Mesenchymal stem cell (in vitro differentiated cells and primary cell): ENCODE measurements at regions not wholly inside any gene's neighbourhood (a gene's known extent, or its start where the extent isn't known, plus 50 kb on each side); places are given as distances from the start of the nearest gene placed in this dataset.

Experiments used
- DNase-seq: peaks from one replicate; pipeline ENCODE4 v3.0.0-alpha.2; 2013
- H2AFZ ChIP-seq: one replicate; pipeline ENCODE4 v1.6.1; 2013; ENCODE audit warnings: low read depth, mild to moderate bottlenecking, control low read depth, inconsistent platforms, low read length, moderate library complexity
- H2AK5ac ChIP-seq: 2 replicates; pipeline ENCODE4 v1.6.1; 2013; ENCODE audit warnings: low read length, moderate library complexity, mild to moderate bottlenecking, inconsistent platforms; ENCODE audit not compliant: severe bottlenecking
- H2BK120ac ChIP-seq: one replicate; pipeline ENCODE4 v1.6.1; 2013; ENCODE audit warnings: low read depth, mild to moderate bottlenecking, inconsistent platforms, low read length, moderate library complexity
- H2BK12ac ChIP-seq, 2 experiments: one replicate each; pipeline ENCODE4 v1.6.1; 2013; ENCODE audit warnings: inconsistent platforms in 2 of 2, low read length in 2 of 2, mild to moderate bottlenecking in 2 of 2, moderate library complexity in 2 of 2, control low read depth in 1 of 2
- H2BK15ac ChIP-seq: one replicate; pipeline ENCODE4 v1.6.1; 2013; ENCODE audit warnings: mild to moderate bottlenecking, low read depth, inconsistent platforms; ENCODE audit not compliant: poor library complexity, severe bottlenecking
- H2BK5ac ChIP-seq: 2 replicates; pipeline ENCODE4 v1.6.1; 2013; ENCODE audit warnings: low read depth, mild to moderate bottlenecking, low read length, control low read depth, inconsistent platforms; ENCODE audit not compliant: poor library complexity, severe bottlenecking
- H3K14ac ChIP-seq, 2 experiments: one replicate each; pipeline ENCODE4 v1.6.1; 2013; ENCODE audit warnings: inconsistent platforms in 2 of 2, low read length in 2 of 2, control low read depth in 1 of 2, mild to moderate bottlenecking in 1 of 2, moderate library complexity in 1 of 2
- H3K18ac ChIP-seq, 2 experiments: one replicate each; pipeline ENCODE4 v1.6.1; 2013; ENCODE audit warnings: inconsistent platforms in 2 of 2, low read length in 2 of 2, control low read depth in 1 of 2, low read depth in 1 of 2, mild to moderate bottlenecking in 1 of 2
- H3K23ac ChIP-seq, 2 experiments: one replicate each; pipeline ENCODE4 v1.6.1; 2013; ENCODE audit warnings: inconsistent platforms in 2 of 2, low read length in 2 of 2, mild to moderate bottlenecking in 2 of 2, moderate library complexity in 2 of 2, control low read depth in 1 of 2
- H3K27ac ChIP-seq: 2 replicates; pipeline ENCODE4 v1.5.1; 2013; ENCODE audit warnings: mild to moderate bottlenecking, moderate library complexity, low read length, control low read depth, inconsistent platforms; ENCODE audit not compliant: poor library complexity, severe bottlenecking
- H3K27me3 ChIP-seq, 2 experiments: 2 replicates each; pipeline versions ENCODE4 v1.6.1 to v1.7.0; 2013; ENCODE audit warnings: low read length in 2 of 2, mild to moderate bottlenecking in 2 of 2, moderate library complexity in 2 of 2, control low read depth in 1 of 2, inconsistent platforms in 1 of 2; ENCODE audit not compliant: control insufficient read depth in 1 of 2, insufficient read depth in 1 of 2
- H3K36me3 ChIP-seq, 2 experiments: 2 replicates each; pipeline versions ENCODE4 v1.6.1 to v1.7.0; 2013; ENCODE audit warnings: low read length in 2 of 2, control low read depth in 1 of 2, inconsistent platforms in 1 of 2, low read depth in 1 of 2, mild to moderate bottlenecking in 1 of 2; ENCODE audit not compliant: insufficient read depth in 2 of 2, control insufficient read depth in 1 of 2
- H3K4ac ChIP-seq, 2 experiments: one replicate each; pipeline ENCODE4 v1.6.1; 2013; ENCODE audit warnings: inconsistent platforms in 2 of 2, low read length in 2 of 2, mild to moderate bottlenecking in 2 of 2, moderate library complexity in 2 of 2, control low read depth in 1 of 2, low read depth in 1 of 2
- H3K4me1 ChIP-seq: 2 replicates; pipeline ENCODE4 v1.6.1; 2013; ENCODE audit warnings: low read depth, low read length, control low read depth; ENCODE audit not compliant: control insufficient read depth, insufficient read depth
- H3K4me2 ChIP-seq: 2 replicates; pipeline ENCODE4 v1.6.1; 2013; ENCODE audit warnings: low read length, mild to moderate bottlenecking, inconsistent platforms; ENCODE audit not compliant: poor library complexity, severe bottlenecking
- H3K4me3 ChIP-seq, 2 experiments: 2 replicates each; pipeline versions ENCODE4 v1.5.1 to v1.7.0; 2013; ENCODE audit warnings: low read length in 2 of 2, mild to moderate bottlenecking in 2 of 2, control low read depth in 1 of 2, low read depth in 1 of 2; ENCODE audit not compliant: insufficient read depth in 1 of 2
- H3K79me1 ChIP-seq: replicated peaks from 2 replicates; pipeline ENCODE4 v1.6.1; 2013; ENCODE audit warnings: mild to moderate bottlenecking, control low read depth, low read length, inconsistent platforms; ENCODE audit not compliant: poor library complexity, severe bottlenecking
- H3K9ac ChIP-seq: 2 replicates; pipeline ENCODE4 v1.7.0; 2013; ENCODE audit warnings: mild to moderate bottlenecking, low read length, moderate library complexity
- H3K9me3 ChIP-seq: 2 replicates; pipeline ENCODE4 v1.7.0; 2013; ENCODE audit warnings: mild to moderate bottlenecking, low read length; ENCODE audit not compliant: control insufficient read depth
- H4K8ac ChIP-seq: one replicate; pipeline ENCODE4 v1.6.1; 2013; ENCODE audit warnings: inconsistent platforms, mild to moderate bottlenecking, low read length, moderate library complexity
- H4K91ac ChIP-seq: one replicate; pipeline ENCODE4 v1.6.1; 2013; ENCODE audit warnings: mild to moderate bottlenecking, low read length, inconsistent platforms
- WGBS: methylation state at CpG from one replicate; pipeline ENCODE4 v1.1.7; 2013; ENCODE audit warnings: mixed read lengths; 5-methylcytosine and 5-hydroxymethylcytosine counted together

DNA sequence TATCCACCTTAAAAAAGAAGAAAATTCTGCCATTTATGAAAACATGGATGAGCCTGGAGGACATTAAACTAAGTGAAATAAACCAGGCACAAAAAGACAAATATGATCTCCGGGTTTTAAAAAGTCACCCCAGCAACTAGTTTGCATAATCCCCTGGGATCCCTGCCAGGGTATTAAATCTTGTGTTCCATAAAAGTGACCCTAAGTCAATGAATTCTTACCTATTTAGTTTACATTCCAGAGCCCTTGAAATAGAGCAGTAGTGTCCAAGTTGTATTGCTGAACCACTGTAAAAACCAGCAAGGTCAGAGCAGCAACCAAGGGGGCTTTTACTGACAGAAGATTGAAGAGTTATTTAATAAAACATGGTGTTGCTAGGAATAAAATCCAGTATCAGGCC is 716.8 kb upstream of the BCHE start:
- Histone ChIP-seq H3K4ac (no peak overlapping the region), H2BK12ac (no peak overlapping the region), H2AK5ac (no peak overlapping the region), H3K27ac (no peak overlapping the region), H3K27me3 (no peaks in the 10 kb centered on the region), H3K9ac (no peak overlapping the region), H3K4me3 (no peak overlapping the region), H3K79me1 (no peaks in the 10 kb centered on the region), H3K4me2 (no peak overlapping the region), H3K23ac (no peak overlapping the region), H3K18ac (no peak overlapping the region), H2BK15ac (no peak overlapping the region), H2BK120ac (no peak overlapping the region), H3K14ac (no peak overlapping the region), H4K8ac (no peak overlapping the region), H3K36me3 (no peaks in the 10 kb centered on the region), H3K4me1 (no peaks in the 10 kb centered on the region), H3K9me3 (peaks cover 22% of the 10 kb centered on the region), H4K91ac (no peak overlapping the region), H2AFZ (no peak overlapping the region), H2BK5ac (no peak overlapping the region)
- 69% methylated on average over 1 of the region's 1 CpG for WGBS
- peak; percentile 1 for DNase-seq

DNA sequence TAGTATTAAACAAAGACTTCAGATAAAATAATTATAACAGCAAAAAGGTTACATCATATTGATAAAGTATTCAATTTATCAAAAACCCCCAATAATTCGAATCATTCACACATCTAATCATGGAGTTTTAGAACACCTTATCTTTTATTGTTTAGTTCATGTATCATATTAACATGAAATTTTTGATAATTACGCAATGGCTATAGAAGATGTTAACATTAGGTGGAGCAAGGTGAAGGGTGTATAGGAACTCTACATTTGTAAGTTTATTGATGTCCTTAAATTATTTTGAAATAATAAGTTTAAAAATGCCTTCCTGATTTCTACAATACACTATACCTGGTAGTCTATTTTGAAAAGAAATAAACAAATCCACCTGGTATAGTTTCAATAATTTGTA is 696.5 kb upstream of the BCHE start:
- Histone ChIP-seq H3K4me1 (no peaks in the 10 kb centered on the region), H3K36me3 (no peaks in the 10 kb centered on the region), H2AFZ (no peak overlapping the region), H4K8ac (no peak overlapping the region), H2BK120ac (no peak overlapping the region), H3K27me3 (no peaks in the 10 kb centered on the region), H3K18ac (no peak overlapping the region), H3K9me3 (peaks cover 20% of the 10 kb centered on the region), H3K79me1 (no peaks in the 10 kb centered on the region), H3K23ac (no peak overlapping the region), H3K4ac (no peak overlapping the region), H4K91ac (no peak overlapping the region), H2BK15ac (no peak overlapping the region), H3K9ac (no peak overlapping the region), H2AK5ac (no peak overlapping the region), H3K4me3 (no peak overlapping the region), H3K27ac (no peak overlapping the region), H3K4me2 (no peak overlapping the region), H2BK12ac (no peak overlapping the region), H3K14ac (no peak overlapping the region), H2BK5ac (no peak overlapping the region)
- WGBS, result no CpG with 5 or more reads among the region's 2 CpGs
- DNase-seq, result no peak

DNA sequence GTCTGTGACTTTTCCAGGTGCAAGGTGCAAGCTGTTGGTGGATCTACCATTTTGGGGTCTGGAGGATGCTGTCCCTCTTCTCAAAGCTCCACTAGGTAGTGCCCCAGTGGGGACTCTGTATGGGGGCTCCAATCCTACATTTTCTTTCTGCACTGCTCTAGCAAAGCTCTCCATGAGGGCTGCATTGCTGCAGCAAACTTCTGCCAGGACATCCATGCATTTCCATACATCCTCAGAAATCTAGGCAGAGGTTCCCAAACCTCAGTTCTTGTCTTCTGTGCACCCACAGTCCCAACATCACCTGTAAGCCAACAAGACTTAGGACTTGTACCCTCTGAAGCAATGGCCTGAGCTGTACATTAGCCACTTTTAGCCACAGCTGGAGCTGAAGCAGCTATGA is 694.5 kb upstream of the BCHE start:
- no peaks in the 10 kb centered on the region for H3K4me1 ChIP-seq
- no peak overlapping the region for H2AK5ac ChIP-seq
- H3K36me3 ChIP-seq, result no peaks in the 10 kb centered on the region
- no peak overlapping the region for H3K27ac ChIP-seq
- no peak overlapping the region for H2BK5ac ChIP-seq
- no peak overlapping the region for H2BK15ac ChIP-seq
- no peak overlapping the region for H4K8ac ChIP-seq
- H3K27me3 ChIP-seq, result no peaks in the 10 kb centered on the region
- H2AFZ ChIP-seq, result no peak overlapping the region
- H3K79me1 ChIP-seq, result no peaks in the 10 kb centered on the region
- no peak for DNase-seq
- no peak overlapping the region for H3K9ac ChIP-seq
- H2BK120ac ChIP-seq, result no peak overlapping the region
- H3K4me3 ChIP-seq, result no peak overlapping the region
- H2BK12ac ChIP-seq, result no peak overlapping the region
- H3K14ac ChIP-seq, result no peak overlapping the region
- H3K23ac ChIP-seq, result no peak overlapping the region
- no peak overlapping the region for H3K4ac ChIP-seq
- no peak overlapping the region for H3K18ac ChIP-seq
- H4K91ac ChIP-seq, result no peak overlapping the region
- H3K4me2 ChIP-seq, result no peak overlapping the region
- H3K9me3 ChIP-seq, result peaks cover 16% of the 10 kb centered on the region

DNA sequence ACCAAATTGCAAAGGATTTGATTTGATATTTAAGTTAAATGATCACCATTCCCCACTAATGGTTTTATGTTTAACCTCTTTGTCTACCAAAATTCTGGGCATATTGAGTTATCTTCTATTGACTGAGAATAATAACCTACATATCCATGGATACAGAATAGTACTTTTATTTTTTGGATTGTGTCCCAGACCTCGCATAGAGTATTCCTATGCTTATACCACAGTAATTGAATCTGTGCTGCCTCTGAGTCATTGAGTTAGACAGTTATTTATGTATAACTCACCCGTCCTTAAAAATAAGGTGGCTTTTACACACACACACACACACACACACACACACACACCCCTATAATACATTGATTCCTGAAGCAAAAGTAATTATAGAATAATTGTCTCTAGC is 690.1 kb upstream of the BCHE start:
- Histone ChIP-seq H2AFZ (no peak overlapping the region), H3K14ac (no peak overlapping the region), H3K9me3 (peaks cover 20% of the 10 kb centered on the region), H3K4me2 (no peak overlapping the region), H2BK12ac (no peak overlapping the region), H3K18ac (no peak overlapping the region), H3K27ac (no peak overlapping the region), H3K9ac (no peak overlapping the region), H3K4me1 (no peaks in the 10 kb centered on the region), H3K4me3 (no peak overlapping the region), H3K23ac (no peak overlapping the region), H3K27me3 (no peaks in the 10 kb centered on the region), H2BK15ac (no peak overlapping the region), H2AK5ac (no peak overlapping the region), H2BK120ac (no peak overlapping the region), H4K91ac (no peak overlapping the region), H3K79me1 (no peaks in the 10 kb centered on the region), H3K4ac (no peak overlapping the region), H2BK5ac (no peak overlapping the region), H4K8ac (no peak overlapping the region), H3K36me3 (no peaks in the 10 kb centered on the region)
- no peak for DNase-seq
- WGBS, result no CpG with 5 or more reads among the region's 2 CpGs
